Epithelial cell of prostate (primary cell): ENCODE measurements at regions not wholly inside any gene's neighbourhood (a gene's known extent, or its start where the extent isn't known, plus 50 kb on each side); places are given as distances from the start of the nearest gene placed in this dataset.

Experiments used
- DNase-seq: peaks from one replicate; pipeline ENCODE4 v3.0.0-alpha.2; 2011; ENCODE audit warnings: low read depth, low spot score
- H3K27ac ChIP-seq: fragments of 450-650 bp; 2 replicates; pipeline ENCODE4 v1.5.1; 2017; ENCODE audit warnings: mild to moderate bottlenecking

GRCh38 chr3:18655827-18656226 is 230.7 kb upstream of the SATB1 start:
- DNase-seq = no peak
- H3K27ac ChIP-seq = no peak overlapping the region

GRCh38 chr3:18652781-18653180 is 227.6 kb upstream of the SATB1 start:
- no peak overlapping the region for H3K27ac ChIP-seq
- DNase-seq = no peak

GRCh38 chr3:18650731-18651130 is 225.6 kb upstream of the SATB1 start:
- DNase-seq = no peak
- H3K27ac ChIP-seq = no peak overlapping the region

- DNase-seq = no peak
- H3K27ac ChIP-seq = no peak overlapping the region
These were observed 224.7 kb upstream of the SATB1 start for GRCh38 chr3:18649666-18650363.

- DNase-seq = no peak
- no peak overlapping the region for H3K27ac ChIP-seq
These were observed 223.8 kb upstream of the SATB1 start for GRCh38 chr3:18648868-18649462.

GRCh38 chr3:18648159-18648558 is 223.0 kb upstream of the SATB1 start:
- H3K27ac ChIP-seq = no peak overlapping the region
- DNase-seq = no peak

GRCh38 chr3:18645619-18646018 is 220.5 kb upstream of the SATB1 start:
- no peak for DNase-seq
- no peak overlapping the region for H3K27ac ChIP-seq

- no peak for DNase-seq
- H3K27ac ChIP-seq = no peak overlapping the region
These were observed 218.1 kb upstream of the SATB1 start for GRCh38 chr3:18643281-18643680.

GRCh38 chr3:18641916-18642315 is 216.8 kb upstream of the SATB1 start:
- no peak for DNase-seq
- no peak overlapping the region for H3K27ac ChIP-seq

GRCh38 chr3:18635215-18635614 is 210.1 kb upstream of the SATB1 start:
- no peak for DNase-seq
- H3K27ac ChIP-seq = no peak overlapping the region

GRCh38 chr3:18634461-18634860 is 209.3 kb upstream of the SATB1 start:
- H3K27ac ChIP-seq = no peak overlapping the region

GRCh38 chr3:18633002-18633401 is 207.9 kb upstream of the SATB1 start:
- no peak for DNase-seq
- no peak overlapping the region for H3K27ac ChIP-seq

More at GRCh38 chr3:18634461-18634860, 209.3 kb upstream of the SATB1 start:
- no peak for DNase-seq

- DNase-seq = no peak
- no peak overlapping the region for H3K27ac ChIP-seq
These were observed 205.2 kb upstream of the SATB1 start for GRCh38 chr3:18630295-18630694.

GRCh38 chr3:18625085-18625484 is 199.9 kb upstream of the SATB1 start:
- no peak for DNase-seq
- no peak overlapping the region for H3K27ac ChIP-seq

- H3K27ac ChIP-seq = no peak overlapping the region
- DNase-seq = no peak
These were observed 198.1 kb upstream of the SATB1 start for GRCh38 chr3:18623220-18623619.

- no peak for DNase-seq
- H3K27ac ChIP-seq = no peak overlapping the region
These were observed 193.6 kb upstream of the SATB1 start for GRCh38 chr3:18618723-18619122.

GRCh38 chr3:18611991-18612390 is 186.9 kb upstream of the SATB1 start:
- H3K27ac ChIP-seq = no peak overlapping the region

GRCh38 chr3:18609187-18609586 is 184.0 kb upstream of the SATB1 start:
- H3K27ac ChIP-seq = no peak overlapping the region
- DNase-seq = no peak

More at GRCh38 chr3:18611991-18612390, 186.9 kb upstream of the SATB1 start:
- no peak for DNase-seq

- H3K27ac ChIP-seq = no peak overlapping the region
- no peak for DNase-seq
These were observed 172.8 kb upstream of the SATB1 start for GRCh38 chr3:18597919-18598318.

GRCh38 chr3:18593231-18593630 is 168.1 kb upstream of the SATB1 start:
- no peak overlapping the region for H3K27ac ChIP-seq
- DNase-seq = no peak

GRCh38 chr3:18591120-18591519 is 166.0 kb upstream of the SATB1 start:
- H3K27ac ChIP-seq = no peak overlapping the region
- no peak for DNase-seq

- no peak overlapping the region for H3K27ac ChIP-seq
- DNase-seq = no peak
These were observed 160.9 kb upstream of the SATB1 start for GRCh38 chr3:18586076-18586475.
